H9 (cell line): ENCODE measurements at regions not wholly inside any gene's neighbourhood (a gene's known extent, or its start where the extent isn't known, plus 50 kb on each side); places are given as distances from the start of the nearest gene placed in this dataset.

Source experiments
- DNase-seq: peaks from one replicate; pipeline ENCODE4 v3.0.0-alpha.2; 2017
- H2AFZ ChIP-seq: one replicate; pipeline ENCODE4 v1.6.1; 2013; ENCODE audit warnings: mild to moderate bottlenecking, low read length, control low read depth, moderate library complexity
- H2AK5ac ChIP-seq: 2 replicates; pipeline ENCODE4 v1.6.1; 2013; ENCODE audit warnings: low read length, control low read depth, mixed read lengths; ENCODE audit not compliant: insufficient read length
- H2BK120ac ChIP-seq: one replicate; pipeline ENCODE4 v1.6.1; 2013; ENCODE audit warnings: low read depth, mild to moderate bottlenecking, low read length, control low read depth, inconsistent platforms; ENCODE audit not compliant: poor library complexity, severe bottlenecking
- H2BK12ac ChIP-seq: 2 replicates; pipeline ENCODE4 v1.6.1; 2013; ENCODE audit warnings: low read length, control low read depth, mixed read lengths, low read depth; ENCODE audit not compliant: insufficient read length
- H2BK15ac ChIP-seq: 2 replicates; pipeline ENCODE4 v1.6.1; 2013; ENCODE audit warnings: low read depth, low read length, control low read depth
- H2BK20ac ChIP-seq: one replicate; pipeline ENCODE4 v1.6.1; 2013; ENCODE audit warnings: low read depth, mild to moderate bottlenecking, low read length, control low read depth, inconsistent platforms; ENCODE audit not compliant: poor library complexity, severe bottlenecking
- H2BK5ac ChIP-seq: 2 replicates; pipeline ENCODE4 v1.6.1; 2013; ENCODE audit warnings: low read length, control low read depth, mixed read lengths; ENCODE audit not compliant: insufficient read length
- H3K14ac ChIP-seq: 2 replicates; pipeline ENCODE4 v1.6.1; 2013; ENCODE audit warnings: low read length, control low read depth; ENCODE audit not compliant: insufficient read depth
- H3K18ac ChIP-seq: 2 replicates; pipeline ENCODE4 v1.6.1; 2013; ENCODE audit warnings: low read depth, mild to moderate bottlenecking, mixed read lengths, low read length, control low read depth; ENCODE audit not compliant: insufficient read length
- H3K23ac ChIP-seq: 2 replicates; pipeline ENCODE4 v1.6.1; 2013; ENCODE audit warnings: low read length, control low read depth, mixed read lengths, low read depth; ENCODE audit not compliant: insufficient read length
- H3K23me2 ChIP-seq: 2 replicates; pipeline ENCODE4 v1.6.1; 2013; ENCODE audit warnings: low read depth, mild to moderate bottlenecking, mixed read lengths, low read length, control low read depth; ENCODE audit not compliant: insufficient read length, poor library complexity, severe bottlenecking
- H3K27ac ChIP-seq: 2 replicates; pipeline ENCODE4 v1.5.1; 2013; ENCODE audit warnings: low read length, control low read depth, mixed read lengths, low read depth; ENCODE audit not compliant: insufficient read length
- H3K27me3 ChIP-seq: 2 replicates; pipeline ENCODE4 v1.6.1; 2013; ENCODE audit warnings: low read length, control low read depth, inconsistent platforms; ENCODE audit not compliant: insufficient read depth
- H3K4ac ChIP-seq: 2 replicates; pipeline ENCODE4 v1.6.1; 2013; ENCODE audit warnings: low read depth, mild to moderate bottlenecking, control low read depth, inconsistent platforms, low read length, moderate library complexity
- H3K4me1 ChIP-seq: 2 replicates; pipeline ENCODE4 v1.6.1; 2013; ENCODE audit warnings: low read length, control low read depth, inconsistent platforms; ENCODE audit not compliant: insufficient read depth
- H3K4me2 ChIP-seq: 2 replicates; pipeline ENCODE4 v1.6.1; 2013; ENCODE audit warnings: low read length, control low read depth, mixed read lengths; ENCODE audit not compliant: insufficient read length, insufficient read depth
- H3K56ac ChIP-seq: 2 replicates; pipeline ENCODE4 v1.6.1; 2013; ENCODE audit warnings: low read depth, mild to moderate bottlenecking, mixed read lengths, low read length, control low read depth; ENCODE audit not compliant: insufficient read length
- H3K79me1 ChIP-seq: 2 replicates; pipeline ENCODE4 v1.6.1; 2013; ENCODE audit warnings: low read depth, mild to moderate bottlenecking, moderate library complexity, low read length, control low read depth, inconsistent platforms; ENCODE audit not compliant: insufficient read depth, poor library complexity, severe bottlenecking
- H3K79me2 ChIP-seq: 2 replicates; pipeline ENCODE4 v1.6.1; 2013; ENCODE audit warnings: low read length, control low read depth, inconsistent platforms; ENCODE audit not compliant: insufficient read depth
- H3K9ac ChIP-seq: 2 replicates; pipeline ENCODE4 v1.6.1; 2013; ENCODE audit warnings: low read length, control low read depth, mixed read lengths; ENCODE audit not compliant: insufficient read length; ENCODE audit errors: extremely low read depth
- H3K9me3 ChIP-seq: one replicate; pipeline ENCODE4 v1.6.1; 2013; ENCODE audit warnings: low read depth, low read length, inconsistent platforms; ENCODE audit not compliant: control insufficient read depth
- H3T11ph ChIP-seq: one replicate; pipeline ENCODE4 v1.6.1; 2013; ENCODE audit warnings: mild to moderate bottlenecking, low read length, control low read depth, inconsistent platforms
- H4K20me1 ChIP-seq: one replicate; pipeline ENCODE4 v1.6.1; 2013; ENCODE audit not compliant: control insufficient read depth, insufficient read length, insufficient read depth
- H4K5ac ChIP-seq: 2 replicates; pipeline ENCODE4 v1.6.1; 2013; ENCODE audit warnings: low read depth, mild to moderate bottlenecking, mixed read lengths, low read length, control low read depth; ENCODE audit not compliant: insufficient read length
- H4K8ac ChIP-seq: replicated peaks from 2 replicates; pipeline ENCODE4 v1.6.1; 2013; ENCODE audit warnings: low read length, control low read depth, mixed read lengths, low read depth; ENCODE audit not compliant: insufficient read length
- H4K91ac ChIP-seq: 2 replicates; pipeline ENCODE4 v1.6.1; 2013; ENCODE audit warnings: low read depth, mild to moderate bottlenecking, moderate library complexity, mixed read lengths, low read length, control low read depth; ENCODE audit not compliant: insufficient read length
- H3K27ac Mint-ChIP-seq, 3 experiments: 2 replicates in 2 of 3; 3 replicates in 1 of 3; pipeline ENCODE4 v1.8.0; 2020 to 2021; ENCODE audit warnings: mixed read lengths in 3 of 3, mild to moderate bottlenecking in 1 of 3, moderate library complexity in 1 of 3
- H3K27me3 Mint-ChIP-seq: 2 replicates; pipeline ENCODE4 v1.8.0; 2021; ENCODE audit warnings: low read depth, mild to moderate bottlenecking, moderate library complexity, mixed read lengths
- H3K36me3 Mint-ChIP-seq, 3 experiments: 2 replicates in 2 of 3; 3 replicates in 1 of 3; pipeline ENCODE4 v1.8.0; 2020 to 2021; ENCODE audit warnings: low read depth in 3 of 3, mixed read lengths in 3 of 3; ENCODE audit not compliant: insufficient read depth in 1 of 3
- H3K4me1 Mint-ChIP-seq, 2 experiments: 2 replicates each; pipeline ENCODE4 v1.8.0; 2020; ENCODE audit warnings: mixed read lengths in 2 of 2
- H3K4me3 Mint-ChIP-seq, 2 experiments: 2 replicates in 1 of 2; 3 replicates in 1 of 2; pipeline ENCODE4 v1.8.0; 2020 to 2021; ENCODE audit warnings: mild to moderate bottlenecking in 2 of 2, mixed read lengths in 2 of 2, moderate library complexity in 1 of 2
- H3K9me3 Mint-ChIP-seq, 2 experiments: 2 replicates in 1 of 2; 3 replicates in 1 of 2; pipeline ENCODE4 v1.8.0; 2020; ENCODE audit warnings: mild to moderate bottlenecking in 2 of 2, mixed read lengths in 2 of 2, moderate library complexity in 1 of 2
- whole genome bisulfite sequencing: extraction: QIAGEN DNeasy Blood & Tissue Kit; methylation state at CpG from one replicate; pipeline ENCODE4 v1.1.7; 2013; ENCODE audit warnings: missing lambda C conversion rate, low lambda C conversion rate, mixed read lengths; ENCODE audit not compliant: insufficient read length; ENCODE audit errors: extremely low coverage; 5-methylcytosine and 5-hydroxymethylcytosine counted together
- TF ChIP-seq, protein P1 (sequence below): fragments of 200-600 bp; sonication (generic); conservative IDR thresholded peaks from 3 replicates; pipeline ENCODE4 v1.8.0; 2021; ENCODE audit warnings: antibody characterized with exemption, mild to moderate bottlenecking

DNA sequence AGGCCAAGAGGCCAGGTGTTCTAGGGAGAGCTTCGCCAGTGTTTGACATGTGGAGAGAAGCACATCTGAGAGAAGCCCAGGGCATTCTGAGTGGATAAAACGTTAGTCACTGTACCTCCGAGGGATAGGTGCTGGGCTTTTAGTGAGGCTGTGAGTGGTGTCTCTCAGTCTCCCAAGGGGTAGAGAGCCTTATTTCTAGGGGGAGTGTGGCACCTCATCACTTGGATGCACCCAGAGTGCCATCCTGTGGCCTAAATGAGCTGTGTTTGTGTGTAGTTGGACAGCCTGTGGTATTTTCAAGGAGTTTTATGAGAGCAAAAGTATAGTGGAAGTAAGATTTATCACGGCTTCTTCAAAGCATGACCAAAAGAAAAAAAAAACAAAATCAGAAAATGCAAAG, 1046.9 kb upstream of the WWC1 start:
- Mint-ChIP-seq H3K36me3 (no peaks in the 10 kb centered on the region), H3K9me3 (no peaks in the 10 kb centered on the region), H3K4me1 (peaks cover 5% of the 10 kb centered on the region in 2 experiments; a peak in 3 of 4 replicates), H3K4me3 (no peak overlapping the region), H3K27ac (no peak overlapping the region), H3K27me3 (no peaks in the 10 kb centered on the region)
- H4K5ac ChIP-seq, result no peak overlapping the region
- no peak overlapping the region for H3K14ac ChIP-seq
- no peaks in the 10 kb centered on the region for H3K27me3 ChIP-seq
- DNase-seq, result peak; percentile 63
- H3K9me3 ChIP-seq, result no peaks in the 10 kb centered on the region
- no peak overlapping the region for H2AK5ac ChIP-seq
- H3K9ac ChIP-seq, result no peak overlapping the region
- H2AFZ ChIP-seq, result no peak overlapping the region
- no peak overlapping the region for H2BK20ac ChIP-seq
- no peak overlapping the region for H3T11ph ChIP-seq
- H4K91ac ChIP-seq, result no peak overlapping the region
- no peak overlapping the region for H2BK12ac ChIP-seq
- no peaks in the 10 kb centered on the region for H3K79me1 ChIP-seq
- no peak overlapping the region for H3K4ac ChIP-seq
- no peak overlapping the region for H3K23ac ChIP-seq
- no peaks in the 10 kb centered on the region for H4K20me1 ChIP-seq
- H3K27ac ChIP-seq, result no peak overlapping the region
- H2BK15ac ChIP-seq, result no peak overlapping the region
- H3K56ac ChIP-seq, result no peak overlapping the region
- WGBS, result no CpG with 5 or more reads among the region's 4 CpGs
- H2BK5ac ChIP-seq, result no peak overlapping the region
- no peak overlapping the region for H4K8ac ChIP-seq
- no peaks in the 10 kb centered on the region; the same call in 1 of the 2 replicates for H3K4me1 ChIP-seq
- no peaks in the 10 kb centered on the region for H3K23me2 ChIP-seq
- no peak overlapping the region for H3K4me2 ChIP-seq
- no peaks in the 10 kb centered on the region for H3K79me2 ChIP-seq
- H2BK120ac ChIP-seq, result no peak overlapping the region
- no peak overlapping the region for H3K18ac ChIP-seq
- TF ChIP-seq, protein P1, sequence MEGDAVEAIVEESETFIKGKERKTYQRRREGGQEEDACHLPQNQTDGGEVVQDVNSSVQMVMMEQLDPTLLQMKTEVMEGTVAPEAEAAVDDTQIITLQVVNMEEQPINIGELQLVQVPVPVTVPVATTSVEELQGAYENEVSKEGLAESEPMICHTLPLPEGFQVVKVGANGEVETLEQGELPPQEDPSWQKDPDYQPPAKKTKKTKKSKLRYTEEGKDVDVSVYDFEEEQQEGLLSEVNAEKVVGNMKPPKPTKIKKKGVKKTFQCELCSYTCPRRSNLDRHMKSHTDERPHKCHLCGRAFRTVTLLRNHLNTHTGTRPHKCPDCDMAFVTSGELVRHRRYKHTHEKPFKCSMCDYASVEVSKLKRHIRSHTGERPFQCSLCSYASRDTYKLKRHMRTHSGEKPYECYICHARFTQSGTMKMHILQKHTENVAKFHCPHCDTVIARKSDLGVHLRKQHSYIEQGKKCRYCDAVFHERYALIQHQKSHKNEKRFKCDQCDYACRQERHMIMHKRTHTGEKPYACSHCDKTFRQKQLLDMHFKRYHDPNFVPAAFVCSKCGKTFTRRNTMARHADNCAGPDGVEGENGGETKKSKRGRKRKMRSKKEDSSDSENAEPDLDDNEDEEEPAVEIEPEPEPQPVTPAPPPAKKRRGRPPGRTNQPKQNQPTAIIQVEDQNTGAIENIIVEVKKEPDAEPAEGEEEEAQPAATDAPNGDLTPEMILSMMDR, result peak; percentile 80
